DOHH2 (cell line): ENCODE measurements at regions not wholly inside any gene's neighbourhood (a gene's known extent, or its start where the extent isn't known, plus 50 kb on each side); places are given as distances from the start of the nearest gene placed in this dataset.

ENCODE experiments used
- H3F3A ChIP-seq: fragments of 200-600 bp; sonication (generic), shearing (Covaris generic); 2 replicates; pipeline ENCODE4 v1.6.0; 2016; ENCODE audit warnings: antibody characterized with exemption, mild to moderate bottlenecking; ENCODE audit not compliant: control insufficient read depth, insufficient read depth
- H3K27ac ChIP-seq: fragments of 200-600 bp; sonication (generic); 2 replicates; pipeline ENCODE4 v1.5.1; 2014; ENCODE audit warnings: low read depth, mild to moderate bottlenecking, low read length, moderate library complexity
- H3K27me3 ChIP-seq: fragments of 200-600 bp; sonication (generic); 2 replicates; pipeline ENCODE4 v1.6.1; 2014; ENCODE audit warnings: mild to moderate bottlenecking, low read length, mixed read lengths; ENCODE audit not compliant: control insufficient read depth
- H3K36me3 ChIP-seq: fragments of 200-600 bp; sonication (generic); 2 replicates; pipeline ENCODE4 v1.6.1; 2014; ENCODE audit warnings: mild to moderate bottlenecking, low read length, moderate library complexity, mixed read lengths; ENCODE audit not compliant: control insufficient read depth
- H3K4me1 ChIP-seq: fragments of 200-600 bp; sonication (generic); 2 replicates; pipeline ENCODE4 v1.6.1; 2014; ENCODE audit warnings: mild to moderate bottlenecking, low read length, mixed read lengths; ENCODE audit not compliant: control insufficient read depth
- H3K4me2 ChIP-seq: fragments of 200-600 bp; sonication (generic); 2 replicates; pipeline ENCODE4 v1.6.0; 2014; ENCODE audit warnings: mild to moderate bottlenecking, low read length, moderate library complexity
- H3K4me3 ChIP-seq: fragments of 200-600 bp; sonication (generic); 2 replicates; pipeline ENCODE4 v1.5.1; 2014; ENCODE audit warnings: mild to moderate bottlenecking, low read length, mixed read lengths
- H3K79me2 ChIP-seq: fragments of 200-600 bp; sonication (generic); 2 replicates; pipeline ENCODE4 v1.6.1; 2014; ENCODE audit warnings: mild to moderate bottlenecking, low read length, mixed read lengths; ENCODE audit not compliant: control insufficient read depth
- H3K9me2 ChIP-seq: fragments of 200-600 bp; sonication (generic); replicated peaks from 2 replicates; pipeline ENCODE4 v1.6.1; 2014; ENCODE audit warnings: mild to moderate bottlenecking, low read length, mixed read lengths; ENCODE audit not compliant: control insufficient read depth
- H3K9me3 ChIP-seq: fragments of 200-600 bp; sonication (generic); 2 replicates; pipeline ENCODE4 v1.6.1; 2014; ENCODE audit warnings: antibody characterized with exemption, low read length, mixed read lengths; ENCODE audit not compliant: control insufficient read depth, insufficient read depth
- H4K20me1 ChIP-seq: fragments of 200-600 bp; sonication (generic); 2 replicates; pipeline ENCODE4 v1.6.0; 2014; ENCODE audit warnings: low read depth, mild to moderate bottlenecking, antibody characterized with exemption, low read length, moderate library complexity; ENCODE audit not compliant: control insufficient read depth, insufficient read depth
- EZH2phosphoT487 ChIP-seq: fragments of 200-600 bp; sonication (generic); IDR thresholded peaks from 2 replicates; pipeline ENCODE4 v1.6.1; 2017; ENCODE audit warnings: borderline replicate concordance, mild to moderate bottlenecking, antibody characterized with exemption, low read length, moderate library complexity, mixed read lengths
- TF ChIP-seq, protein P1 (sequence below): fragments of 200-600 bp; sonication (generic); IDR thresholded peaks from one replicate; pipeline ENCODE4 v1.5.1; 2014; ENCODE audit warnings: antibody characterized with exemption, mild to moderate bottlenecking, low read depth, low read length; ENCODE audit not compliant: poor library complexity, severe bottlenecking

DNA sequence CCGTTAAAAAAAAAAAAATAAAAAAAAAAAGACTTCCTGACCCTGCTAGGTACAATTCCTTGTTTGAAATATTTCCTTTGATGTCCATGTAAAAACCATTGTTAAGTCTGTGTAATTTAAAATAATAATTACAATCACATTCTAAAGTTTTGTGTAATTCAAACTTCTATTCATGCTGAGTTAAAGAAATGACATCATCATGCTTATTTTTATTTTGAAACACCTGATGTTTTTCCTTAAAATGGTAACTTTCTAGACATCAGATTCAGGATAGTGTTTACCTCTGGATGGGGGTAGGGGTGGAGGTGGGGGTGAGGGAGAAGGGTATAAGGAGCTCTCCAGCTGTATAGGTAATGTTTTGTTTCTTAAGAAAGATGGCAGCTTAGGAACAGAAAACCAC lies 92.8 kb downstream of the ADCYAP1 start:
- Histone ChIP-seq H4K20me1 (no peaks in the 10 kb centered on the region), H3K4me2 (no peak overlapping the region)

DNA sequence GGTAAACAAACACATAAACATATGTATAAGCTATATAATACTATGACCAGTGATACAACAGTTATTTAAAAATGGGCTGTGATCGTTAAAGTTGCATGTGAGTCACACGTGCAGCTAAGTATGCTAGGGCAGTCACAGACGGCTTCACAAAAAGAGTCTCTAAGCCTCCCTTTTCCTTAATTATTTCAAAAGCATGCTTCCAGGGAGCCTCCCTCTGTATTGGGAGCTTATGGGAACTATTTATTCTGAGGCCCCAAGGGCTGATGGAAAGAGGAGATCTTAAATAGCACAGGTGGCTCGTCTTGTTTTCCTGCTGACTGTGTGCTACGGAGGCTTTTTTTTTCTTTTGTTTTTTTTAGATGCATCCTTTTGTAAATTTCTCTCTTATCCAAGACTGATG lies 94.3 kb downstream of the ADCYAP1 start:
- Histone ChIP-seq H3K79me2 (no peaks in the 10 kb centered on the region), H3K9me2 (no peaks in the 10 kb centered on the region), H3K27me3 (no peaks in the 10 kb centered on the region), H4K20me1 (no peaks in the 10 kb centered on the region), H3K4me2 (no peak overlapping the region), H3K9me3 (no peaks in the 10 kb centered on the region), H3F3A (no peaks in the 10 kb centered on the region), H3K4me1 (no peaks in the 10 kb centered on the region), H3K27ac (no peak overlapping the region), H3K36me3 (no peaks in the 10 kb centered on the region), H3K4me3 (no peak overlapping the region)
- TF ChIP-seq EZH2phosphoT487: no peak
- TF ChIP-seq, protein P1, sequence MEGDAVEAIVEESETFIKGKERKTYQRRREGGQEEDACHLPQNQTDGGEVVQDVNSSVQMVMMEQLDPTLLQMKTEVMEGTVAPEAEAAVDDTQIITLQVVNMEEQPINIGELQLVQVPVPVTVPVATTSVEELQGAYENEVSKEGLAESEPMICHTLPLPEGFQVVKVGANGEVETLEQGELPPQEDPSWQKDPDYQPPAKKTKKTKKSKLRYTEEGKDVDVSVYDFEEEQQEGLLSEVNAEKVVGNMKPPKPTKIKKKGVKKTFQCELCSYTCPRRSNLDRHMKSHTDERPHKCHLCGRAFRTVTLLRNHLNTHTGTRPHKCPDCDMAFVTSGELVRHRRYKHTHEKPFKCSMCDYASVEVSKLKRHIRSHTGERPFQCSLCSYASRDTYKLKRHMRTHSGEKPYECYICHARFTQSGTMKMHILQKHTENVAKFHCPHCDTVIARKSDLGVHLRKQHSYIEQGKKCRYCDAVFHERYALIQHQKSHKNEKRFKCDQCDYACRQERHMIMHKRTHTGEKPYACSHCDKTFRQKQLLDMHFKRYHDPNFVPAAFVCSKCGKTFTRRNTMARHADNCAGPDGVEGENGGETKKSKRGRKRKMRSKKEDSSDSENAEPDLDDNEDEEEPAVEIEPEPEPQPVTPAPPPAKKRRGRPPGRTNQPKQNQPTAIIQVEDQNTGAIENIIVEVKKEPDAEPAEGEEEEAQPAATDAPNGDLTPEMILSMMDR: no peak

More for the DNA sequence above, 92.8 kb downstream of the ADCYAP1 start:
- no peaks in the 10 kb centered on the region for H3K27me3 ChIP-seq
- H3K4me1 ChIP-seq: no peaks in the 10 kb centered on the region
- H3F3A ChIP-seq: no peaks in the 10 kb centered on the region
- H3K9me2 ChIP-seq: no peaks in the 10 kb centered on the region
- H3K9me3 ChIP-seq: no peaks in the 10 kb centered on the region
- H3K36me3 ChIP-seq: no peaks in the 10 kb centered on the region
- TF ChIP-seq, protein P1: no peak
- no peak for TF ChIP-seq EZH2phosphoT487
- H3K4me3 ChIP-seq: no peak overlapping the region
- H3K79me2 ChIP-seq: no peaks in the 10 kb centered on the region
- no peak overlapping the region for H3K27ac ChIP-seq

DNA sequence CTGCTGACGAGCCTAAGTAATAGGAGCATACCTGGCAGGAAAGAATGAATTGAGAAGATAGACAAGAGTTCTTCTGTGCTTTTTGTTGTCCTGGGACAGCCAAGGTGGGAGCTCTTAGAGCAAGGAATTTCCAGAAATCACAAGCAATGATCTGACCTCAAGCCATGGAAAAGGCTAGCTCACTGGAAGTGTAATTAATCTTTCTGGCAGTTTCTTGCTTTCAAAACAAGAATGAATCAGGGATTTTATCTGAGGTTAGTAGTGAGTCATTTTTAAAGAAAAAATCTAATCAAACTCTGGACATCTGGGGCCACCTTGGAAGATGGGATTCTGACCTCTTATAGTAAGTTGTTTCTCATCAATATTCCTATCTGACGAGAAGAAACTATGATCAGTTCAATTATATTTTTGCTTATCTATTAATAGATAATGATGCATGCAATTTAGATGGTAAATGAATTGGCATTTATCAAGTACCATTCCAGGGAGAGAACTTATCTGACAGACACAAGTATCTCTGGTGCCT lies 98.0 kb downstream of the ADCYAP1 start:
- no peaks in the 10 kb centered on the region for H4K20me1 ChIP-seq
- H3K9me2 ChIP-seq: no peaks in the 10 kb centered on the region
- TF ChIP-seq, protein P1: no peak
- no peaks in the 10 kb centered on the region for H3K27me3 ChIP-seq
- H3K9me3 ChIP-seq: no peaks in the 10 kb centered on the region
- H3K36me3 ChIP-seq: no peaks in the 10 kb centered on the region
- no peaks in the 10 kb centered on the region for H3F3A ChIP-seq
- no peak overlapping the region for H3K4me3 ChIP-seq
- H3K4me1 ChIP-seq: no peaks in the 10 kb centered on the region
- H3K4me2 ChIP-seq: no peak overlapping the region
- H3K27ac ChIP-seq: no peak overlapping the region
- H3K79me2 ChIP-seq: no peaks in the 10 kb centered on the region

DNA sequence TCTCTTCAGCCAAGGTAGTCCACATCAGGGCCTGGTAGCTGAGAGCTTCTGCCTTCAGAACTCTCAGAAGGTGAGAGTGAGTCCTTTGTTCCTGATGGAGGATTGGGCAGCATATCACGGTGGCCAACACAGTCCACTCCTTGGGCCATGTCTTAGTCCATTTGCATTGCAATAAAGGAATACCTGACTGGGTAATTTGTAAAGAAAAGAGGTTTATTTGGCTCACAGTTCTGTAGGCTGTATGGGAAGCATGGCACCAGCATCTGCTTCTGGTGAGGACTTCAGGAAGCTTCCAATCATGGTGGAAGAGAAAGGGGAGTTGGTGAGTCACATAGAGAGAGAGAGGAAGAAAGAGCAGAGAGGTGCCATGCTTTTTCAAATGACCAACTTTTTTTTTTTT lies 98.8 kb downstream of the ADCYAP1 start:
- H3K4me1 ChIP-seq: no peaks in the 10 kb centered on the region
- no peaks in the 10 kb centered on the region for H3K9me2 ChIP-seq
- no peak overlapping the region for H3K4me2 ChIP-seq
- H3K27me3 ChIP-seq: no peaks in the 10 kb centered on the region
- H3F3A ChIP-seq: no peaks in the 10 kb centered on the region
- no peak overlapping the region for H3K27ac ChIP-seq
- H3K4me3 ChIP-seq: no peak overlapping the region
- no peaks in the 10 kb centered on the region for H3K79me2 ChIP-seq
- TF ChIP-seq EZH2phosphoT487: no peak
- TF ChIP-seq, protein P1: no peak
- H3K36me3 ChIP-seq: no peaks in the 10 kb centered on the region
- no peaks in the 10 kb centered on the region for H3K9me3 ChIP-seq
- no peaks in the 10 kb centered on the region for H4K20me1 ChIP-seq
